HCT116 (cell line): ENCODE measurements at regions not wholly inside any gene's neighbourhood (a gene's known extent, or its start where the extent isn't known, plus 50 kb on each side); places are given as distances from the start of the nearest gene placed in this dataset.

Experiments used
- ATAC-seq: fragments of 200-7000 bp; cut with Tn5 transposase; 2 replicates; pipeline ENCODE4 v1.9.1; 2020; ENCODE audit warnings: mild to moderate bottlenecking, moderate library complexity
- BruUV-seq: library from RNA; stranded (reverse); fragments of 400-500 nt; replicated peaks from 2 replicates; lab custom pipeline; 2021; lab: Mats Ljungman, UMichigan
- CTCF ChIA-PET: fragments of 300-600 bp; sonication (Branson Sonifier 250); formaldehyde crosslinking; loops from one replicate; lab custom pipeline; 2021; ENCODE audit warnings: antibody characterized with exemption; lab: Charles Lee
- POLR2A ChIA-PET: fragments of 300-600, 350-600 bp; sonication (Branson Sonifier 250); formaldehyde crosslinking; loops from one replicate; lab custom pipeline; 2021; ENCODE audit warnings: antibody characterized with exemption; lab: Charles Lee
- RAD21 ChIA-PET, 2 experiments: fragments of 300-600 bp; sonication (Branson Sonifier 250); formaldehyde crosslinking; loops; one replicate each; lab custom pipeline; 2023; ENCODE audit warnings: low total read pairs in 2 of 2; ENCODE audit not compliant: uncharacterized antibody in 2 of 2, unreplicated experiment in 2 of 2, low non-redundant PET in 1 of 2; lab: Charles Lee
- DNase-seq: peaks from one replicate; pipeline ENCODE4 v3.0.0-alpha.2; 2010; ENCODE audit warnings: low read depth, low spot score
- H2AFZ ChIP-seq: fragments of 200-600 bp; shearing (Covaris generic), sonication (generic); 2 replicates; pipeline ENCODE4 v1.6.1; 2017; ENCODE audit warnings: low read depth, mixed run types, mixed read lengths, antibody characterized with exemption, low read length; ENCODE audit not compliant: poor library complexity, severe bottlenecking
- H3K27ac ChIP-seq: 2 replicates; pipeline ENCODE4 v1.5.1; 2012; ENCODE audit warnings: low read depth, low read length
- H3K27me3 ChIP-seq: fragments of 200-600 bp; sonication (generic); 2 replicates; pipeline ENCODE4 v1.6.1; 2016; ENCODE audit warnings: mixed run types, low read length, mixed read lengths; ENCODE audit not compliant: insufficient read depth
- H3K36me3 ChIP-seq, 2 experiments: fragments of 200-500 bp in 1 of 2; fragments of 200-600 bp in 1 of 2; sonication (Bioruptor generic) in 1 of 2; sonication (generic) in 1 of 2; 2 replicates each; pipeline versions ENCODE4 v1.5.1 to v1.6.1; 2014 to 2016; ENCODE audit warnings: low read length in 2 of 2, inconsistent platforms in 1 of 2, mixed read lengths in 1 of 2, mixed run types in 1 of 2; ENCODE audit not compliant: insufficient read depth in 2 of 2, control insufficient read depth in 1 of 2
- H3K4me1 ChIP-seq, 2 experiments: fragments of 200-600 bp in 1 of 2; sonication (generic) in 1 of 2; 2 replicates each; pipeline versions ENCODE4 v1.5.1 to v1.6.1; 2012 to 2017; ENCODE audit warnings: low read length in 2 of 2, inconsistent platforms in 1 of 2, mild to moderate bottlenecking in 1 of 2, mixed read lengths in 1 of 2, mixed run types in 1 of 2, moderate library complexity in 1 of 2; ENCODE audit not compliant: insufficient read depth in 2 of 2, control insufficient read depth in 1 of 2
- H3K4me2 ChIP-seq: fragments of 200-600 bp; sonication (generic); 2 replicates; pipeline ENCODE4 v1.6.1; 2017; ENCODE audit warnings: mixed run types, low read length, mixed read lengths
- H3K4me3 ChIP-seq, 2 experiments: fragments of 200-600 bp in 1 of 2; sonication (generic) in 1 of 2; replicated peaks in 1 of 2; 2 replicates each; pipeline ENCODE4 v1.5.1; 2011 to 2016; ENCODE audit warnings: low read length in 2 of 2, control low read depth in 1 of 2, low read depth in 1 of 2, mild to moderate bottlenecking in 1 of 2, mixed read lengths in 1 of 2, mixed run types in 1 of 2
- H3K79me2 ChIP-seq: fragments of 200-600 bp; sonication (generic); 2 replicates; pipeline ENCODE4 v1.6.1; 2017; ENCODE audit warnings: mild to moderate bottlenecking, mixed run types, low read length, moderate library complexity, mixed read lengths; ENCODE audit not compliant: insufficient read depth
- H3K9ac ChIP-seq: fragments of 200-600 bp; sonication (generic); 2 replicates; pipeline ENCODE4 v1.6.1; 2016; ENCODE audit warnings: low read length, mixed read lengths
- H3K9me2 ChIP-seq: fragments of 200-600 bp; sonication (generic), shearing (Covaris generic); 2 replicates; pipeline ENCODE4 v1.6.1; 2017; ENCODE audit warnings: mixed run types, mild to moderate bottlenecking, moderate library complexity; ENCODE audit not compliant: insufficient read depth
- H3K9me3 ChIP-seq, 2 experiments: fragments of 200-500 bp in 1 of 2; fragments of 200-600 bp in 1 of 2; sonication (Bioruptor generic) in 1 of 2; sonication (generic) in 1 of 2; 2 replicates each; pipeline ENCODE4 v1.6.1; 2014 to 2017; ENCODE audit warnings: low read length in 2 of 2, mixed read lengths in 2 of 2, inconsistent platforms in 1 of 2, low read depth in 1 of 2, mild to moderate bottlenecking in 1 of 2, mixed run types in 1 of 2, moderate library complexity in 1 of 2; ENCODE audit not compliant: control insufficient read depth in 1 of 2, insufficient read depth in 1 of 2
- H4K20me1 ChIP-seq: fragments of 200-600 bp; sonication (generic), shearing (Covaris generic); 2 replicates; pipeline ENCODE4 v1.6.1; 2017; ENCODE audit warnings: mixed run types, mild to moderate bottlenecking, moderate library complexity; ENCODE audit not compliant: insufficient read depth
- EGR1 ChIP-seq: IDR thresholded peaks from 2 replicates; pipeline ENCODE4 v1.6.1; 2012; ENCODE audit warnings: low read depth
- ELF1 ChIP-seq: IDR thresholded peaks from 2 replicates; pipeline ENCODE4 v1.6.1; 2012; ENCODE audit warnings: low read depth, borderline replicate concordance
- EZH2phosphoT487 ChIP-seq: fragments of 200-600 bp; IDR thresholded peaks from 2 replicates; pipeline ENCODE4 v1.6.1; 2018; ENCODE audit warnings: antibody characterized with exemption, borderline replicate concordance
- FOSL1 ChIP-seq: IDR thresholded peaks from 2 replicates; pipeline ENCODE4 v1.6.1; 2012; ENCODE audit warnings: low read depth
- JUND ChIP-seq: IDR thresholded peaks from 2 replicates; pipeline ENCODE4 v1.6.1; 2012
- REST ChIP-seq: IDR thresholded peaks from 2 replicates; pipeline ENCODE4 v1.6.1; 2012; ENCODE audit warnings: low read depth
- SP1 ChIP-seq: IDR thresholded peaks from 2 replicates; pipeline ENCODE4 v1.6.1; 2012; ENCODE audit warnings: low read depth
- YY1 ChIP-seq: IDR thresholded peaks from 2 replicates; pipeline ENCODE4 v1.6.1; 2011; ENCODE audit warnings: low read length, low read depth, moderate library complexity, mild to moderate bottlenecking; ENCODE audit not compliant: insufficient replicate concordance; ENCODE audit errors: extremely low read depth
- ZBTB33 ChIP-seq: IDR thresholded peaks from 2 replicates; pipeline ENCODE4 v1.6.1; 2011; ENCODE audit warnings: mild to moderate bottlenecking, low read length, moderate library complexity; ENCODE audit not compliant: insufficient replicate concordance; ENCODE audit errors: extremely low read depth
- intact Hi-C: fragments of 100-400 bp; cut with micrococcal nuclease; formaldehyde crosslinking; loops from 2 replicates; pipeline ENCODE4 v1.10.0; 2022

GRCh38 chr1:209130886-209131285, 452.6 kb upstream of the CAMK1G start:
- POLR2A ChIA-PET, result no interaction called here
- H2AFZ ChIP-seq, result no peak overlapping the region
- ATAC-seq, result no peak

GRCh38 chr1:209132736-209133467, 450.6 kb upstream of the CAMK1G start:
- Histone ChIP-seq H3K9me2 (no peaks in the 10 kb centered on the region), H2AFZ (no peak overlapping the region), H3K9me3 (no peaks in the 10 kb centered on the region), H3K27me3 (no peaks in the 10 kb centered on the region), H3K9ac (no peak overlapping the region), H3K36me3 (no peaks in the 10 kb centered on the region), H3K4me1 (no peaks in the 10 kb centered on the region), H3K27ac (no peak overlapping the region), H3K4me2 (no peak overlapping the region), H3K4me3 (no peak overlapping the region), H3K79me2 (no peaks in the 10 kb centered on the region), H4K20me1 (no peaks in the 10 kb centered on the region)
- intact Hi-C loops, result no loop called here
- ChIA-PET RAD21 (no interaction called here), CTCF (no interaction called here), POLR2A (no interaction called here)
- TF ChIP-seq REST (no peak), SP1 (no peak), YY1 (no peak), ELF1 (no peak), EGR1 (no peak), ZBTB33 (no peak)
- DNase-seq (no peak), ATAC-seq (no peak)
- no TSS peak for BruUV-seq

More at GRCh38 chr1:209130886-209131285, 452.6 kb upstream of the CAMK1G start:
- H3K36me3 ChIP-seq, result no peaks in the 10 kb centered on the region
- no peak overlapping the region for H3K4me2 ChIP-seq
- no peaks in the 10 kb centered on the region for H3K9me2 ChIP-seq
- H3K4me1 ChIP-seq, result no peaks in the 10 kb centered on the region
- CTCF ChIA-PET, result no interaction called here
- H3K9me3 ChIP-seq, result no peaks in the 10 kb centered on the region
- no TSS peak for BruUV-seq
- H3K27ac ChIP-seq, result no peak overlapping the region
- H3K79me2 ChIP-seq, result no peaks in the 10 kb centered on the region
- no peak overlapping the region for H3K9ac ChIP-seq
- H3K4me3 ChIP-seq, result no peak overlapping the region
- no peak for TF ChIP-seq FOSL1
- TF ChIP-seq EZH2phosphoT487, result no peak
- TF ChIP-seq JUND, result no peak
- RAD21 ChIA-PET, result no interaction called here
- no peak for DNase-seq
- no peaks in the 10 kb centered on the region for H3K27me3 ChIP-seq
- intact Hi-C loops, result no loop called here
- H4K20me1 ChIP-seq, result no peaks in the 10 kb centered on the region
